SK-N-SH treated with all-trans-retinoic acid at 6 μM for 48 hours (cell line): ENCODE measurements at regions not wholly inside any gene's neighbourhood (a gene's known extent, or its start where the extent isn't known, plus 50 kb on each side); places are given as distances from the start of the nearest gene placed in this dataset.

ENCODE experiments used
- ARNTL ChIP-seq: fragments of 450-650 bp; formaldehyde crosslinking; IDR thresholded peaks from 2 replicates; pipeline ENCODE4 v1.5.0; 2020; ENCODE audit warnings: low read depth, mild to moderate bottlenecking, moderate library complexity, borderline replicate concordance
- OSR1 ChIP-seq: fragments of 250-450 bp; sonication (Bioruptor Pico); IDR thresholded peaks from 2 replicates; pipeline ENCODE4 v1.8.0; 2022; ENCODE audit warnings: moderate library complexity, mild to moderate bottlenecking, inconsistent platforms
- SNAI2 ChIP-seq: fragments of 250-450 bp; sonication (Bioruptor Pico); IDR thresholded peaks from 2 replicates; pipeline ENCODE4 v1.5.0; 2020; ENCODE audit warnings: mild to moderate bottlenecking, moderate library complexity
- TCF4 ChIP-seq: fragments of 250-450 bp; sonication (Bioruptor Pico); IDR thresholded peaks from 2 replicates; pipeline ENCODE4 v1.8.0; 2021; ENCODE audit warnings: mild to moderate bottlenecking, moderate library complexity, borderline replicate concordance
- ZFP3 ChIP-seq: fragments of 250-450 bp; sonication (Bioruptor Pico); IDR thresholded peaks from 2 replicates; pipeline ENCODE4 v1.5.0; 2020; ENCODE audit warnings: mild to moderate bottlenecking, moderate library complexity
- ZFP30 ChIP-seq: fragments of 450-650 bp; formaldehyde crosslinking; IDR thresholded peaks from 2 replicates; pipeline ENCODE4 v1.5.0; 2022; ENCODE audit warnings: mild to moderate bottlenecking, moderate library complexity
- ZNF565 ChIP-seq: fragments of 450-650 bp; formaldehyde crosslinking; conservative IDR thresholded peaks from 2 replicates; pipeline ENCODE4 v1.5.0; 2020; ENCODE audit warnings: low read depth, mild to moderate bottlenecking, moderate library complexity
- TF ChIP-seq, protein P1 (sequence below): fragments of 250-450 bp; sonication (Bioruptor Pico); IDR thresholded peaks from 2 replicates; pipeline ENCODE4 v1.5.1; 2020; ENCODE audit warnings: low read depth, mild to moderate bottlenecking, moderate library complexity

DNA sequence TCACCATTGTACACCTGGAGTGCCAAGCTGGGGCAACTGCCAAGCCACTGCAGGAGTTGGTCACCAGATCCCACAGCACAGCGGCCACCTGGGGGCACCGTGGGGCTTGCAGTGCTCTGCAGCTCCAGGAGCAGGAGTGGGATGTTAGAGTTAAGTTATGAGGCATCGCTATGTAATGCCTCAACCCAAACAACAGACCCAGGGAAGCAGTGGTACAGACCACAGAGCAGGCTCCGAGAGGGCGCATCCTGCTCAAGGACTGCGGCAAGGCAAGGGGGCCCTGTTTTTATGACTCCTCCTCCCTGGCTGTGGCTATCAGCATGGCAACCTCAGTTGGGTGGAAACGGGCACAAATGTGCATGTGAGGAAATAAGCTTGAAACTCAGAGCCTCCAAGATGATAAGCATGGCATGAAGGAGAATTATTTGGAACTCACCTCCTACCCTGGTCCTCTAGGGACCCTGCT lies 63.1 kb downstream of the ARL6IP4 start:
- TF ChIP-seq SNAI2 (CRISPR knock-in tag) (no peak), TCF4 (CRISPR knock-in tag) (no peak), ZFP3 (CRISPR knock-in tag) (no peak), ZFP30 (CRISPR knock-in tag) (no peak), ZNF565 (CRISPR knock-in tag) (no peak), OSR1 (no peak), ARNTL (CRISPR knock-in tag) (no peak)
- TF ChIP-seq, protein P1, sequence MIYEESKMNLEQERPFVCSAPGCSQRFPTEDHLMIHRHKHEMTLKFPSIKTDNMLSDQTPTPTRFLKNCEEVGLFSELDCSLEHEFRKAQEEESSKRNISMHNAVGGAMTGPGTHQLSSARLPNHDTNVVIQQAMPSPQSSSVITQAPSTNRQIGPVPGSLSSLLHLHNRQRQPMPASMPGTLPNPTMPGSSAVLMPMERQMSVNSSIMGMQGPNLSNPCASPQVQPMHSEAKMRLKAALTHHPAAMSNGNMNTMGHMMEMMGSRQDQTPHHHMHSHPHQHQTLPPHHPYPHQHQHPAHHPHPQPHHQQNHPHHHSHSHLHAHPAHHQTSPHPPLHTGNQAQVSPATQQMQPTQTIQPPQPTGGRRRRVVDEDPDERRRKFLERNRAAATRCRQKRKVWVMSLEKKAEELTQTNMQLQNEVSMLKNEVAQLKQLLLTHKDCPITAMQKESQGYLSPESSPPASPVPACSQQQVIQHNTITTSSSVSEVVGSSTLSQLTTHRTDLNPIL (CRISPR knock-in tag): no peak
